ENCODE measurements at regions not wholly inside any gene's neighbourhood (a gene's known extent, or its start where the extent isn't known, plus 50 kb on each side); places are given as distances from the start of the nearest gene placed in this dataset.

GRCh38 chr2:106018141-106018540 is 176.0 kb downstream of the UXS1 start:
- Histone ChIP-seq H3K9me1 (ENCODE audit: insufficient read depth, low read length) (no peaks in the 10 kb centered on the region), H3K4me3 (ENCODE audit: insufficient read depth, low read depth, low read length) (no peak overlapping the region), H3K4ac (ENCODE audit: low read depth, low read length) (no peak overlapping the region), H3K9ac (ENCODE audit: low read depth, low read length) (no peak overlapping the region), H2AK5ac (ENCODE audit: low read depth, low read length) (no peak overlapping the region), H3K27me3 (ENCODE audit: control insufficient read depth, insufficient read depth, low read length) (peaks cover 19% of the 10 kb centered on the region), H2BK5ac (ENCODE audit: low read depth, low read length, poor library complexity, severe bottlenecking) (no peak overlapping the region), H2AFZ (replicated peaks; ENCODE audit: low read length, poor library complexity) (no peak overlapping the region), H2BK120ac (ENCODE audit: low read depth, low read length) (no peak overlapping the region), H4K20me1 (ENCODE audit: insufficient read depth, low read length) (no peaks in the 10 kb centered on the region), H4K5ac (ENCODE audit: low read depth, low read length) (no peak overlapping the region), H2AK9ac (replicated peaks; ENCODE audit: low read depth, low read length, poor library complexity) (no peak overlapping the region), H3K9me3 (ENCODE audit: control insufficient read depth, insufficient read depth, low read length) (no peaks in the 10 kb centered on the region), H4K91ac (ENCODE audit: insufficient read depth, low read depth, low read length) (no peak overlapping the region), H3K56ac (ENCODE audit: extremely low read depth, insufficient read depth, low read length) (no peak overlapping the region), H4K8ac (ENCODE audit: low read depth in 2 of 2, low read length in 2 of 2) (no peak overlapping the region), H3K18ac (ENCODE audit: low read depth, low read length) (no peak overlapping the region), H2BK20ac (ENCODE audit: low read depth, low read length) (no peak overlapping the region), H2BK15ac (ENCODE audit: low read depth, low read length) (no peak overlapping the region), H3K4me2 (ENCODE audit: low read depth, low read length) (no peak overlapping the region), H3K14ac (replicated peaks; ENCODE audit: low read depth, low read length) (no peak overlapping the region), H3K23ac (ENCODE audit: low read depth, low read length) (no peak overlapping the region), H3K4me1 (ENCODE audit: control insufficient read depth, insufficient read depth, low read length) (no peaks in the 10 kb centered on the region; the same call in 1 of the 2 replicates), H3K79me1 (ENCODE audit: low read depth in 1 of 2, low read length in 2 of 2) (no peaks in the 10 kb centered on the region), H3K36me3 (ENCODE audit: control insufficient read depth, insufficient read depth, low read length) (no peaks in the 10 kb centered on the region), H3K27ac (ENCODE audit: insufficient read depth, low read length) (no peak overlapping the region)
- no TSS peak for BruUV-seq (replicated peaks)
- ChIA-PET CTCF (no interaction called here), POLR2A (ENCODE audit: unreplicated experiment) (no interaction called here)
- WGBS, 2 experiments (ENCODE audit: extremely low coverage in 2 of 2, insufficient read length in 1 of 2) = no CpG with 5 or more reads among the region's 5 CpGs
- ATAC-seq (ENCODE audit: low read depth) (no peak), DNase-seq (no peak)
- TF ChIP-seq ELK1 (IDR thresholded peaks at IDR 0.05; ENCODE audit: borderline replicate concordance, low read depth, low read length) (no peak), BHLHE40 (IDR thresholded peaks at IDR 0.05; ENCODE audit: low read depth, low read length) (no peak), RCOR1 (IDR thresholded peaks at IDR 0.05; ENCODE audit: insufficient replicate concordance, low read length) (no peak), CEBPB (IDR thresholded peaks at IDR 0.05; ENCODE audit: low read depth, low read length) (no peak), CTCF (conservative IDR thresholded peaks at IDR 0.05; ENCODE audit: low read depth, low read length) (no peak), SMC3 (IDR thresholded peaks at IDR 0.05; ENCODE audit: low read depth, low read length) (no peak), MAZ (IDR thresholded peaks at IDR 0.05; ENCODE audit: borderline replicate concordance, low read depth, low read length) (no peak), FOS (IDR thresholded peaks at IDR 0.05; ENCODE audit: low read depth, low read length) (no peak), RFX5 (IDR thresholded peaks at IDR 0.05; ENCODE audit: low read depth, low read length) (no peak), USF2 (IDR thresholded peaks at IDR 0.05; ENCODE audit: low read depth, low read length) (no peak), NFE2L2 (IDR thresholded peaks at IDR 0.05; ENCODE audit: low read depth, low read length) (no peak), CHD1 (IDR thresholded peaks at IDR 0.05; ENCODE audit: low read depth, low read length) (no peak), MAFK (IDR thresholded peaks at IDR 0.05; ENCODE audit: low read depth, low read length) (no peak), POLR2A (IDR thresholded peaks at IDR 0.05; ENCODE audit: low read depth, low read length) (no peak), MXI1 (IDR thresholded peaks at IDR 0.05; ENCODE audit: borderline replicate concordance, low read depth, low read length) (no peak)
- in situ Hi-C loops (cut with MboI; ENCODE audit: low sequenced_read_pairs) (no loop called here), dilution Hi-C loops (cut with HindIII; ENCODE audit: low sequenced_read_pairs, unreplicated experiment) (no loop called here), intact Hi-C loops (cut with micrococcal nuclease) (no loop called here)
